LoVo (cell line): ENCODE measurements at regions not wholly inside any gene's neighbourhood (a gene's known extent, or its start where the extent isn't known, plus 50 kb on each side); places are given as distances from the start of the nearest gene placed in this dataset.
"Not testable (repeated sequence)": the region's sequence is repeated elsewhere in the genome, so short reads cannot be mapped to it uniquely, and the experiment has no call there.

Experiments
- DNase-seq: peaks from one replicate; pipeline ENCODE4 v3.0.0-alpha.2; 2016; ENCODE audit warnings: low spot score

- DNase-seq: no peak
Observed at GRCh38 chrX:115911967-115912366, 258.6 kb upstream of the AGTR2 start.

- DNase-seq: no peak
Observed at GRCh38 chrX:115912372-115912897, 258.1 kb upstream of the AGTR2 start.

- no peak for DNase-seq
Observed at GRCh38 chrX:115913575-115913974, 257.0 kb upstream of the AGTR2 start.

GRCh38 chrX:115915625-115916024, 254.9 kb upstream of the AGTR2 start:
- DNase-seq: not testable (repeated sequence)

GRCh38 chrX:115929480-115929879, 241.1 kb upstream of the AGTR2 start:
- DNase-seq: no peak

- DNase-seq: no peak
Observed at GRCh38 chrX:115936008-115936407, 234.5 kb upstream of the AGTR2 start.

- DNase-seq: no peak
Observed at GRCh38 chrX:115939070-115939469, 231.5 kb upstream of the AGTR2 start.

GRCh38 chrX:115939636-115940160, 230.8 kb upstream of the AGTR2 start:
- no peak for DNase-seq

GRCh38 chrX:115940348-115940747, 230.2 kb upstream of the AGTR2 start:
- no peak for DNase-seq

- no peak for DNase-seq
Observed at GRCh38 chrX:115940888-115941332, 229.6 kb upstream of the AGTR2 start.

GRCh38 chrX:115941388-115941787, 229.2 kb upstream of the AGTR2 start:
- DNase-seq: no peak

GRCh38 chrX:115946059-115946458, 224.5 kb upstream of the AGTR2 start:
- DNase-seq: no peak

GRCh38 chrX:115948018-115948923, 222.3 kb upstream of the AGTR2 start:
- no peak for DNase-seq

GRCh38 chrX:115949900-115950822, 220.4 kb upstream of the AGTR2 start:
- DNase-seq: no peak

- DNase-seq: no peak
Observed at GRCh38 chrX:115952417-115953092, 218.0 kb upstream of the AGTR2 start.

GRCh38 chrX:115957862-115958490, 212.6 kb upstream of the AGTR2 start:
- no peak for DNase-seq

GRCh38 chrX:115958687-115959359, 211.7 kb upstream of the AGTR2 start:
- DNase-seq: no peak

GRCh38 chrX:115960440-115961084, 210.0 kb upstream of the AGTR2 start:
- peak; percentile 63 for DNase-seq

- DNase-seq: no peak
Observed at GRCh38 chrX:115966920-115967319, 203.6 kb upstream of the AGTR2 start.
